Effector memory CD8-positive, alpha-beta T cell (primary cell): ENCODE measurements at regions not wholly inside any gene's neighbourhood (a gene's known extent, or its start where the extent isn't known, plus 50 kb on each side); places are given as distances from the start of the nearest gene placed in this dataset.
A peak's percentile ranks its signal among the peaks of the same experiment; 100 is the strongest.
"Not testable (repeated sequence)": the region's sequence is repeated elsewhere in the genome, so short reads cannot be mapped to it uniquely, and the experiment has no call there.

Experiments
- ATAC-seq: fragments of 150-1000 bp; cut with Tn5 transposase; replicated peaks from 2 replicates; pipeline ENCODE4 v1.10.0; 2021; ENCODE audit warnings: mild to moderate bottlenecking, moderate library complexity
- DNase-seq, 3 experiments: peaks; one replicate each; pipeline ENCODE4 v3.0.0; 2021
- H3K27ac Mint-ChIP-seq, 2 donors: one replicate each; pipeline ENCODE4 v1.8.0; 2022; ENCODE audit warnings: mild to moderate bottlenecking in 2 of 2, mixed read lengths in 2 of 2, moderate library complexity in 2 of 2
- H3K27me3 Mint-ChIP-seq, 2 donors: one replicate each; pipeline ENCODE4 v1.8.0; 2022; ENCODE audit warnings: mixed read lengths in 2 of 2
- H3K36me3 Mint-ChIP-seq: one replicate; pipeline ENCODE4 v1.8.0; 2022; ENCODE audit warnings: mild to moderate bottlenecking, moderate library complexity, mixed read lengths; ENCODE audit not compliant: insufficient read depth
- H3K4me1 Mint-ChIP-seq, 2 donors: one replicate each; pipeline ENCODE4 v1.8.0; 2022; ENCODE audit warnings: low read depth in 2 of 2, mixed read lengths in 2 of 2
- H3K4me3 Mint-ChIP-seq, 2 donors: one replicate each; pipeline ENCODE4 v1.8.0; 2022; ENCODE audit warnings: mild to moderate bottlenecking in 2 of 2, mixed read lengths in 2 of 2, moderate library complexity in 2 of 2
- H3K9me3 Mint-ChIP-seq, 2 donors: one replicate each; pipeline ENCODE4 v1.8.0; 2022; ENCODE audit warnings: mixed read lengths in 2 of 2

DNA sequence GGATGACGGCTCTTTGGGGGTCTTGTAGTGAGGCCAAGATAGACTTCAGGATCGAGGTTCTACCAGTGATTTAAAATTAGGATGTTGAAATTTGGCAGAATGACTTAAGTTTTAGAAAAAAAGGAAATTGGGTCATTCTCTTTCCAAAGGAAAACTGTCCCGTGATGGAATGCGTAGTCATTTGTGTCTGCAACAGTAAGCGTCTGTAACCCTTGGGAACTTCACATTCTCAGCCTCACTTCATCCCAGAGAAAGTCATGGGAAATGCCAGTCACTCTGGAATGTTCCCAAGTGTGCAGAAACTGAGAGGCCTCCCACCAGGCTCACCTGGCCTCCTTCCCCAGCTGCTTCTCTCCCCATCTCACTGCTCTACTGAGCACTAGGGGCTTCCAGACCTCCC is 5441.4 kb upstream of the TPTE start:
- H3K27ac Mint-ChIP-seq, DNase-seq, H3K36me3 Mint-ChIP-seq, H3K27me3 Mint-ChIP-seq, H3K9me3 Mint-ChIP-seq, H3K4me3 Mint-ChIP-seq, ATAC-seq, H3K4me1 Mint-ChIP-seq: not testable (repeated sequence)

DNA sequence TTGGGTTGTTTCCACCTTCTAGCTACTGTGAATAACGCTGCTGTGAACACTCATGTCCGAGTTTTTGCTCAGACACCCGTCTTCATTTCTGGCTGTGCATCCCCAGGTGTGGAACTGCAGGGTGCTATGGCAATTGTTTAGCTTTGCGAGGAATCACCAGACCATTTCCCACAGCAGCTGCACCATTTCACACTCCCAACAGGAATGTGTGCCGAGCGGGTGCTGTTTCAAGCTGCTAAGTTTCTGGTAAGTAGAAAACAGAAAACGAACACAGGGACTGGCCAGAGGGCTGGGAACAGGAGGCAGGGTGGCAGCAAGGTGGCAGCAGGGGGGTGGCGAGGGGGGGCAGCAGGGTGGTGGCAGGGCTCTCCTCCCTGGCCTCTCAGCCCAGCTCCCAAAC is 5437.1 kb upstream of the TPTE start:
- H3K27me3 Mint-ChIP-seq, H3K36me3 Mint-ChIP-seq, H3K4me1 Mint-ChIP-seq, ATAC-seq, DNase-seq, H3K9me3 Mint-ChIP-seq, H3K27ac Mint-ChIP-seq, H3K4me3 Mint-ChIP-seq: not testable (repeated sequence)

DNA sequence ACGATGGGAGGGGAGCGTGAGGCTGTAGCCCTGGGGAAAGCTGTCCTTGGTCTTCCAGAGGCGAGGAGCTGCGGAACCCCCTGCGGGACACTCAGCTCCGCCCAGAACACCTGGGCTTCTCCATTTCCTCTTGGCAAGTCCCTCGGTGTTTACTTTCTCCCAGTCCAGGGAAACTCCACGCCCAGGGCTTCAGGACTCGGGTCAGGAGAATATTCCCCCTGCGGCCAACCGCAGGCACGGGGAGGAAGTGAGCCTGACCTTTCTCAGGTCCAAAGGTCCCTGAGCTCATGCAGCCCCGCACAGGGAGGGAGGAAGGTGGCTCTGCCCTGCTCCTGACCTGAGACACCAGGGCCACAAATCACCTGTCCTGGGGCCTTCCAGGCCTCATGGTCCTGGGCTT is 5435.9 kb upstream of the TPTE start:
- not testable (repeated sequence) for H3K4me1 Mint-ChIP-seq, H3K9me3 Mint-ChIP-seq, DNase-seq, ATAC-seq, H3K27ac Mint-ChIP-seq, H3K4me3 Mint-ChIP-seq, H3K27me3 Mint-ChIP-seq, H3K36me3 Mint-ChIP-seq

DNA sequence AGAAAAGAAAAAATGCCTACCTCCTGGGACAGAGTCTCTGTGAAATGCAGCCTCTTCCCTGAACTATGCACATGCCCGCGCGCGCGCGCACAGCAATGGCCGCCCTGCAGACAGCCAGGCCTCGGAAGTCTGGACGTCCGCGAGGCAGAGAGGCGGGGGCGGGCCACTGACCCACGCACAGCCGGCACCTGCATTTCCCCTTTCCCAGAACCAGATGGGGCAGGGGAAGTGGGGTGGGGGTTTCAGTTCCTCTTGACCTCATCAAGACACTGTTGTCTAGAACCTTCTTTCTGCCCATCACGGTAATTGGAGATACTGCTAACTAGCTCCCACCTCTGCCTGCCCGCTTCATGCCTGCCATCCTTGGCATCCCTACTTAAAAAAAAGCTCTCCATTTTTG is 5435.0 kb upstream of the TPTE start:
- peak; percentile 40 for ATAC-seq
- not testable (repeated sequence) for H3K36me3 Mint-ChIP-seq, H3K27ac Mint-ChIP-seq, DNase-seq, H3K9me3 Mint-ChIP-seq, H3K4me3 Mint-ChIP-seq, H3K27me3 Mint-ChIP-seq, H3K4me1 Mint-ChIP-seq

DNA sequence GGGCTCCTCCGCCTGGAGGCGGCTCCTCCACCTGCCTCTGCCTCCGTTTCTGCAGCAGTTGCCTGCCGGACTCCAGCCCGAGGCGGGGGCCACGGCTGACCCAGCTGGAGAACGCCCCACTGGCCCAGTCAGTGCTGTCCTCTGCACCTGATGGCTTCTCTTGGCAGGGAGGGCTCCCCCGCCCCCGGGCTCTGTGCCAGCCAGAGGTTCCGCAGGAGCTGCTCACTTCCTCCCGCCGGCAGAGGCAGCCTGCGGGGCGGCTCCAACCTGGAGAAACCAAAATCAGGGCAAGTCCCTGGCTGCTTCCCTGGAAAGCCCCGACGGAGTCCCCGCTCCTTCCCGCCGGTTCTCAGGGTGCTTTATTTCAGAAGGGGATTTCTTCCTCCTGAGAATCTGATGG is 5432.6 kb upstream of the TPTE start:
- not testable (repeated sequence) for H3K36me3 Mint-ChIP-seq, H3K9me3 Mint-ChIP-seq, H3K27me3 Mint-ChIP-seq, H3K27ac Mint-ChIP-seq, ATAC-seq, H3K4me3 Mint-ChIP-seq, DNase-seq, H3K4me1 Mint-ChIP-seq

DNA sequence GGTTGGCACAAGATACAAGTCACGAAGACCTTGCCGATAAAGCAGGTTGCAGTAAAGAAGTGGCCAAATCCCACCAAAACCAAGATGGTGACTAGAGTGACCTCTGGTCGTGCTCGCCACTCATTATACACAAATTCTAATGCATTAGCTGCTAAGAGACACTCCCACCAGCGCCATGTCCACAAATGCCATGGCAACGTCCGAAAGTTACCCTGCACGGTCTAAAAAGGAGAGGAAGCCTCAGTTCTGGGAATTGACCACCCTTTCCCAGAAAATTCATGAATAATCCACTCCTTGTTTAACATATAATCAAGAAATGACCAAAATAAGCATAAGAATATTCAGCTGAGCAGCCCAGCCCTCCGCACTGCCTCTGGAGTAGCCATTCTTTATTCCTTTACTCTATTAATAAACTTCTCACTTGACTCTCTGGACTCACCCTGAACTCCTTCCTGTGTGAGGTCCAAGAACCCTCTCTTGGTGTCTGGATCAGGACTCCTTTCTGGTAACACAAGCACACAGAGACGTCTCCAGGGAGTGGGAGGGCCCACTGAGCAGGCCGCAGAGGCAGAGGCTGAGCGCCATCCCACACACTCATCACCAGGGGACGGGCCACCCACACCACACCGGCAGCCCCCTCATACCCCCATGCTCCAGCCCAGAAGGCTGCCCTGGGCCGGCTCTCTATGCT is 5431.8 kb upstream of the TPTE start:
- not testable (repeated sequence) for ATAC-seq, H3K4me1 Mint-ChIP-seq, H3K9me3 Mint-ChIP-seq, H3K27ac Mint-ChIP-seq, DNase-seq, H3K36me3 Mint-ChIP-seq, H3K4me3 Mint-ChIP-seq, H3K27me3 Mint-ChIP-seq

DNA sequence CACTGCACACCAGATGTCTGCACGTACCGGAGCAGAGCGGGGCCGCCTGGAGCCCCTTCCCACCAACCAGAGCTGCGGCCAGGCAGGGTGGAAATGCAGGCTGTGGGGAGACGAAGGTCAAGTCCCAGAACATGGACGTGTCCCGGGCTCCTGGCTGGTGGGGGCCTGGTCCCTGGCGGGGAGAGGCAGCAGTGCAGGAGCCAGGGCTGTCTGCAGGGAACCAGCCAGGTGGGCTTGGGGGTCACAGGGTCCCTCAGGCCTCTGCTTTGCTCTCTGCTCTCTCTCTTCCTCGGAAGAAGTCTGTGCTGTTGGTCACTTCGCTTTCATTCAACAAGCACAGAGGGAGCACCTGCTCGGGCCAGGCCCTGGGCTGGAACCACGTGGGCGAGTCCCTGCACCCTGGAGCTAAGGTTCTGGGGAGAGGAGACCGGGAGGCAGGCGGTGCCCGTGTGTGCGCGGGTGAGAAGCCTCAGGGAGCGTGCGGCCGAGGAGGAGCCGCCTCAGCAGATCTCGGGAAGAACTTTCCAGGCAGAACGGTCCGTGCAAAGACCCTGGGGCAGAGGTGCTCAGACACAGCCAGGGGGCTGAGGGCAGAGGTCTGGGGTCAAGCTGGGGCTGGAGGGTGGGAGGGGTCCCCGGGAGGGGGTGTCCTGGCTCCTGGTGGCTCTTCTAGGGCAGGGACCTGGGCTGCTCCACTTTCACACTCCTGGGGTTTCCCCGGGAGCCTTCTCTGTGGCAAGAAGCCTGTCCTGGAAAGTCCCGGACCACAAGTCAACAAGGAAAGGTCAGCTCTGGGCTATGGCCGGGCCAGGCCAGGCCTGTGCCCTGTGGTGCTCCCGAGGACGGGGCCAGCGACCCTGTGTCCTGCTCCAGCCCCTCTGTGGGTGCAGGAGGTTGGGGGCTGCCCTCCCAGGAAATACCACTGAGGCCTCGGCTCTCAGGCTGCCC is 5431.0 kb upstream of the TPTE start:
- not testable (repeated sequence) for ATAC-seq, DNase-seq, H3K36me3 Mint-ChIP-seq, H3K4me1 Mint-ChIP-seq, H3K9me3 Mint-ChIP-seq, H3K27me3 Mint-ChIP-seq, H3K27ac Mint-ChIP-seq, H3K4me3 Mint-ChIP-seq

DNA sequence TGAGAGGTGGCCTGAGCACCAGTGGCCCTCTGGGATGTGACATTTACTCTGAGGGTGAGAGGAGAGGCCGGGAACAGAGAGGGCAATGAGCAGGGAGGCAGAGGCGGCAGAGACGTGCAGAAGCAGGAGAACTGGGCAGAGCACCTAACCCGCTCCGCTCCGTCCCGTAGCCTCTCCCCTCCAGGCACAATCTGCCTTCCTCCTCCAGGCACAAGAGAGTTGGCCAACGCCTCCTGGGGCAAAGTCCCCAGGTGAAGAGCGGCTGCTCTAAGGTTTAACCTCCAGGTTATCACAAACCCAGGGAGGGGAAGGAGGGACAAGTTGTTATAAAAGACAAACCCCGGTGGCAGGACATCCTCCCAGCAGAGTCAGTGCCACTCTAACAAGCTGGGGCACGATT is 5430.1 kb upstream of the TPTE start:
- not testable (repeated sequence) for H3K27me3 Mint-ChIP-seq, H3K27ac Mint-ChIP-seq, ATAC-seq

DNA sequence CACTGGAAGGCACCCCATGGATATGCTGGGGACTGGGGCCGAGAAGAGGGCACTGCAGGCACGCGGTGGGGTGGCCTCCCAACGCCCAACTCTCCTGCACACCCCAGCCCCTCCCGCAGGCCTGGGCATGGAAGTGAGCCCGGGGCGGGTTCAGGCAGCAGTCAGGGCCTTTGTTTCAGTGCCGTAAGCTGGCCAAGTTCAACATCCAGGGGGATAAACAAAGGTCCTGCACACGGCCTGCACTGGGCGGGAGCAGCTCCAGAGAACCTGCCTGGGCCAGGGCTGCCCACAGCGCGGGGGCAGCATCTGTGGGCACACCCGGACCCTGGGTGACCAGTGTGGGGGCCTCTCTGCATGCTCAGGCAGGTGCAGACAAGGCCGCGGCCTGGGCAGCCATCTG is 5425.8 kb upstream of the TPTE start:
- not testable (repeated sequence) for ATAC-seq, H3K4me3 Mint-ChIP-seq, H3K4me1 Mint-ChIP-seq, H3K9me3 Mint-ChIP-seq, H3K27me3 Mint-ChIP-seq, H3K36me3 Mint-ChIP-seq, H3K27ac Mint-ChIP-seq, DNase-seq

More for the DNA sequence above, 5430.1 kb upstream of the TPTE start:
- H3K4me3 Mint-ChIP-seq, H3K9me3 Mint-ChIP-seq, H3K4me1 Mint-ChIP-seq, DNase-seq, H3K36me3 Mint-ChIP-seq: not testable (repeated sequence)

DNA sequence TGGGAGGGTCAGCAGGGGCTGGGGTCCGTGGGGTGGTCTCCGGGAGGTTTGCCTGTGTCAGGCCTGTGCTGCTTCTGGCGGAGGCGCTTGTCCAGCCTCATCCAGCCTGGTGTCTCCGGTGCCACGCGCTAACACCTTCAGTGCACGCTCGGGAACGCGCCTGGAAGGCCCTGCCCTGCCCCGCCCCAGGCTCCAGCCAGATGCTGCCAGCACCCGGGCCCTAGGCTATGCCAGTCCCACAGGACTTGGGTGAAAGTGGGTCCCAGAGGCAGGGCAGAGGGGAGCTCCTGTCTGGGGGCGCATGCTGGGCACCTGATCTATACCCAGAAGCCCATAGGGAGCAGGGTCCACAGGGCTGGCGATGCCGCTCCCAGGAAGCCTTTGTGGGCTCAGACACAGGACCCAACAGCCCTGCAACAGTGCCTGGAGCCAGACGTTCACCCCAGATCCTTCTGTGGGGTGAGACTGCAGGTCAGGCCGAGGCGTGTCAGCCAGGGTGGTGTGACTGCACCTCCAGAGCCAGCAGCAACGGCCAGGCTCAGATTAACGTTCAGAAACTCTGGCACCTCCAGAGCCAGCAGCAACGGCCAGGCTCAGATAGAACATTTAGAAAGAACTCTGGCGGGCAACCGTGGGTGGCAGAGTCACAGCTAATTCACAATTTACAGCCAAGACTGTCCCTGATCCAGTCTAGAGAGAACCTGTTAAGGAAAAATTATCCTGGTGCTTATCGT is 5423.2 kb upstream of the TPTE start:
- DNase-seq, ATAC-seq, H3K4me3 Mint-ChIP-seq, H3K36me3 Mint-ChIP-seq, H3K4me1 Mint-ChIP-seq, H3K9me3 Mint-ChIP-seq, H3K27ac Mint-ChIP-seq, H3K27me3 Mint-ChIP-seq: not testable (repeated sequence)

DNA sequence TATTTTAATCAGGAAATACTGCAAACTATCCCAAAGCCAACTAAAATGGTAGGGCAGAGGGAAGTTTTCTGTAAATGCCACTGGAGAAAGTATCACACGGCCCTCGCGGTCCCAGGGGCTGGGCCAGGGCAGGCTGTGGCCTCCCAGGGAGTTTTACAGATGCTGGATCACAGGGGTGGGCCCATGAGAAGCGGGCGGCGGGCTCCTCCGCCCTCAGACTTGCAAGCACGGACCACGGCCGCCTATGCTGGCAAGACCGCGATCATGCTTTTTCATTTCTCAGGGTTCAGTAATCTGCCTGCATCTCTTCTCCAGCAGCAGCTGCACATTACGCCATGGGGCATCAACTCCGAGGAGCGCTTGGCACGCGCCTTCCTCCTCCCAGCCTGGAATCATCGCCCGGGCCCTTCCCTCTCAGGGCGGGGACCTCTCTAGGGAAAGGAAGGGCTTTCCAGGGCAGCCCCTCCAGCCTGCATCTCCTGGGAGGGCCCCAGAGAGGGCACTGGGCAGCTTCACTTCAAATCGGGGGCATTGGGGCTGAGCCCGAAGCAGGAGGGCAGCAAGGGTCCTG is 5420.7 kb upstream of the TPTE start:
- H3K36me3 Mint-ChIP-seq, H3K4me1 Mint-ChIP-seq, DNase-seq, ATAC-seq, H3K9me3 Mint-ChIP-seq, H3K27ac Mint-ChIP-seq, H3K27me3 Mint-ChIP-seq, H3K4me3 Mint-ChIP-seq: not testable (repeated sequence)

DNA sequence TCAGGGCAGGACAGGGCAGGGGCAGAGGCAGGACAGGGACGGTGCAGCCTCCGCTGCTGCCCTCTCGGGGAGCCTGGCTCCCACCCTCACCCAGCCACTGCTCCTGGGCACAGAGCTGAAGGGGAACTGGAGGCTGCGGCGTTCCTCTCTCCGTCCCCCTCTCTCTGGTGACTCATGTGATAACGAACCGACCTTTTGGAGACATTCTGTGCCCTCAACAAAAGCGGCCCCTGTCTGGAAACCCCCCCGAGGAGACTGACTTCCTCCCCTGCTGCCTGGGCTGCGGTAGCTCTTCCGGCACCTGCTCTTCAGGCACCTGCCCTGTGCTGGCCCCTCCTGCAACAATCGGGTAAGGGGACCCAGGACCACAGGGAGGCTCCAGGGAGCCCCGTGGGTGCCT is 5419.6 kb upstream of the TPTE start:
- H3K4me1 Mint-ChIP-seq, H3K27me3 Mint-ChIP-seq, H3K36me3 Mint-ChIP-seq, H3K9me3 Mint-ChIP-seq: not testable (repeated sequence)
- DNase-seq, result peak; percentile 72 to 74 (median 74)
- H3K27ac Mint-ChIP-seq, result peak overlapping the region; percentile 90 to 94
- H3K4me3 Mint-ChIP-seq, result peak overlapping the region; percentile 75
- peak; percentile 87 for ATAC-seq

DNA sequence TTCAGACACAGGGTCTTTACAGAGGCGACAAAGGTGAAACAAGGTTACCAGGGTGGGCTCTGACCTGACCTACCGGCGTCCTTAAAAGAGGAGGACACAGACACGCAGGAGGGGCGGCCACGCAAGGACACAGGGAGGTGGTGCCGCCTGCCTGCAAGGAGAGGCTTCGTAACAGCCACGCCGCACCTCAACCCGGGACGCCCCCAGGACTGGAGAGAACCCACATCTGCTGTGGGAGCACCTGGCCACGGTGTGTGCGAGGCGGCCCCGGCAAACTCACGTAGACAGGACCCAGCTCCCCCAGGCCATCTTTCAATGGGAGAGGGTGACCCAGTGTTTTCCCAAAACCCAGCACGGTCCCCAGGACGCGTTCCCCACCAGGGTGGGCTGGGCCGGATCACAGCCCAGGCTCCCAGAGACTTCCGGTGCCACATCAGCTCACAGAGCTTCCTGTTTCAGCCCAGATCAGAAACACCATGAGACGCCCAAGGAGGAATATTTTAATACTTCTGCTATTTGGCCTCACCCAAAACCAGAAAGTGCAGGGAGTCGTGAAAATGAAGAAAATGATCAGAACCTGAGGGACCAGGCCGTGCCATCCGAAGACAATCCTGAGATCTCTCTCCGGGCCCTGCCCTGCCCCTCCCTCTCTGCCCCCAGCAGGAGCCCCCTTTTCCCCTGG is 5417.4 kb upstream of the TPTE start:
- H3K27ac Mint-ChIP-seq, result peak overlapping the region; percentile 56 to 71
- not testable (repeated sequence) for H3K9me3 Mint-ChIP-seq, DNase-seq, ATAC-seq, H3K27me3 Mint-ChIP-seq, H3K36me3 Mint-ChIP-seq, H3K4me1 Mint-ChIP-seq
- peak overlapping the region; percentile 61 to 76 for H3K4me3 Mint-ChIP-seq
